Urinary bladder (tissue), 4 donors: ENCODE measurements at regions not wholly inside any gene's neighbourhood (a gene's known extent, or its start where the extent isn't known, plus 50 kb on each side); places are given as distances from the start of the nearest gene placed in this dataset. TPM values are rescaled to one million over a fixed set of nuclear protein-coding genes. Genes with fewer than 3 reads are reported as not detected.
"Not testable (repeated sequence)": the region's sequence is repeated elsewhere in the genome, so short reads cannot be mapped to it uniquely, and the experiment has no call there.

Source experiments
- DNase-seq: peaks from one replicate; pipeline ENCODE4 v3.0.0-alpha.2; 2015; ENCODE audit errors: extremely low spot score
- H3K27ac ChIP-seq: one replicate; pipeline ENCODE4 v1.5.1; 2013; ENCODE audit warnings: low read depth, mild to moderate bottlenecking, moderate library complexity
- H3K36me3 ChIP-seq: one replicate; pipeline ENCODE4 v1.6.1; 2013; ENCODE audit warnings: mild to moderate bottlenecking, moderate library complexity; ENCODE audit not compliant: insufficient read depth
- H3K4me1 ChIP-seq: one replicate; pipeline ENCODE4 v1.6.1; 2013; ENCODE audit warnings: mild to moderate bottlenecking, moderate library complexity; ENCODE audit not compliant: insufficient read depth
- H3K4me3 ChIP-seq: one replicate; pipeline ENCODE4 v1.5.1; 2013; ENCODE audit warnings: low read depth, low read length
- WGBS: extraction: QIAGEN DNeasy Blood & Tissue Kit; methylation state at CpG from one replicate; pipeline ENCODE4 v1.1.7; 2013; 5-methylcytosine and 5-hydroxymethylcytosine counted together
- small RNA-seq: library from RNA; depleted of rRNA; stranded (forward); fragments of <200 nt; gene quantifications from one replicate; pipeline ENCODE3, GENCODE V24; 2014
- donor health status: healthy with polysubstance abuse.
- donor health status: healthy.

DNA sequence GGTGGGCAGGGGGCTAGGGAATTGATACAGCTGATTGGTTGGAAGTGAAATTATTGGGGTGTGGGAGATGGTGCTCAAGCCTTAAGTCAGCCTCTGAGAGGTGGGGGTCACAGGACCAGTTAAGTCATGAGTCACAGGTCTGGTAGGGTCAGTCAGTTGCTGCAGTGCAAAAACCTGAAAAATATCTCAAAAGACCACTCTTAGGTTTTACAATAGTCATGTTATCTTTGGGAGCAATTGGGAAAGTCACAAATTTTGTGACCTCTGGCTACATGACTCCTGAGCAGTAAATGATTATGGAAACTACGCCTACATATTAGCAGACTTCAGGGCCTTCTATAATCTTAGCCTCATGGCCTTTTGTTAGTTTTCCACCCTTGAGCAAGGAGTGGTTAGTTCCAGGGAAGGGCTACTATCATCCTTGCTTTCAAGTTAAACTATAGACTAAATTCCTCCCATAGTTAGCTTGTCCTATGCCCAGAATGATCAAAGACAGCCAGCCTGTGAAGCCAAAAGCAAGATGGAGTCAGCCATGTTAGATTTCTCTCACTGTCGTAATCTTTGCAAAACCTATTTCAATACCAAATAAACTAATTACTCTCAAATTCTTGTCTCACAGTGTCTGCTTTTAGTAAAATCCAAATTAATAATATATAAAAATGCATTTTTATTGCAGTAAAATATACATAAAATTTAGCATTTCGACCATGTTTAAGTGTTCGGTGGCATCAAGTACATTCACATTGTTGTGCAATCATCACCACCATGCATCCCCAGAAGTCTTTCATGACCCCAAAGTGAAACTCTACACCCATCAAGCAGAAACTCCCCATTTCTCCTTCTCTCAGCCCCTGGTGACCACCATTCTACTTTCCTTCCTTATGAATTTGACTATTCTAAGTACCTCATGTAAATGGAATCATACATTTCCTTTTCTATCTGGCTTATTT is 60.9 kb upstream of the CD2AP start:
- 97% methylated on average over 4 of the region's 4 CpGs for whole genome bisulfite sequencing

DNA sequence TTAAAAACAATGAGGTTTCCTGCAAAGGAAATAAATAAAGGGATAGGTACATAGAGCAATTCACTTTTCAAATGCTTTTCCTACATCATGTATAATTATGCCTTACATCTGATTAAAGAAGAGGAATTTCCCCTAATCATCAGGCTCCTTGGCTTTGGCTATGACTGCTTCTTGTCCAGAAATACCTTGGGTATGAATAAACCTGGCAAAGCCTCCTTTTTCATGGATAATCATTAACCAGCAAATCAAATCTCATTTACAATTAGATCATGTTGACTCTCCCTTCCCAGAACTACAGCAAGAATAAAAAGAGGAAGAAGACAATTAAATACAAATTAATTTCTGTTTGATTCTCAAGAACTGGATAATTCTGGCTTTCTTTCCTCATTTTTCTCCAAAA is 58.0 kb upstream of the CD2AP start:
- DNase-seq = no peak
- Histone ChIP-seq H3K4me3 (no peak overlapping the region), H3K36me3 (no peaks in the 10 kb centered on the region), H3K4me1 (no peaks in the 10 kb centered on the region), H3K27ac (no peak overlapping the region)

More for the DNA sequence above, 60.9 kb upstream of the CD2AP start:
- H3K27ac ChIP-seq = no peak overlapping the region
- no peak overlapping the region for H3K4me3 ChIP-seq
- no peaks in the 10 kb centered on the region for H3K36me3 ChIP-seq
- H3K4me1 ChIP-seq = no peaks in the 10 kb centered on the region
- DNase-seq = no peak

GRCh38 chr6:47420394-47421371 is 56.9 kb upstream of the CD2AP start:
- no peaks in the 10 kb centered on the region for H3K4me1 ChIP-seq
- no peak for DNase-seq
- WGBS = 69% methylated on average over 5 of the region's 5 CpGs
- no peaks in the 10 kb centered on the region for H3K36me3 ChIP-seq
- no peak overlapping the region for H3K4me3 ChIP-seq
- H3K27ac ChIP-seq = no peak overlapping the region

- DNase-seq = no peak
- H3K27ac ChIP-seq = no peak overlapping the region
- H3K4me1 ChIP-seq = no peaks in the 10 kb centered on the region
- no peaks in the 10 kb centered on the region for H3K36me3 ChIP-seq
- no peak overlapping the region for H3K4me3 ChIP-seq
These were observed 54.5 kb upstream of the CD2AP start for GRCh38 chr6:47423079-47423478.

DNA sequence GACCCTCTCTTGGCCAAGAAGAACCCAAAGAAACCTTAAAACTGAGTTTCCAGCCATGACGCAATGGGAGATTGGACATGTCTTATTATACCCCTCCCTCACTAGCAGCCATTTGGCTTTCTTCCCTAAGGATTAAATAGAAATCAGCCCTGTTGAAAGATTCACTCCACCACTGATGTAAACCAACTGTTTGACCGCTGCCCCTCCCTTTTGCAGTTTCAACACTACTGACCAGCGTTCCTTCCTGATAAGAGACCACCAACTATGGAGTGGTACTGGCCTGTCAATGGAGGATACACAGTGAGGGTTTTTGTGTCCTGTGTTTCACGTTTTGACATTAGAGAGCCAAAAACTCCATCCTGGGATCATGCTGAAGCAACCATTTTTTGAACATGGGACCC is 53.2 kb upstream of the CD2AP start:
- Histone ChIP-seq H3K27ac (no peak overlapping the region), H3K4me3 (no peak overlapping the region), H3K36me3 (no peaks in the 10 kb centered on the region), H3K4me1 (no peaks in the 10 kb centered on the region)
- DNase-seq = no peak
- 32% methylated on average over 4 of the region's 4 CpGs for WGBS

DNA sequence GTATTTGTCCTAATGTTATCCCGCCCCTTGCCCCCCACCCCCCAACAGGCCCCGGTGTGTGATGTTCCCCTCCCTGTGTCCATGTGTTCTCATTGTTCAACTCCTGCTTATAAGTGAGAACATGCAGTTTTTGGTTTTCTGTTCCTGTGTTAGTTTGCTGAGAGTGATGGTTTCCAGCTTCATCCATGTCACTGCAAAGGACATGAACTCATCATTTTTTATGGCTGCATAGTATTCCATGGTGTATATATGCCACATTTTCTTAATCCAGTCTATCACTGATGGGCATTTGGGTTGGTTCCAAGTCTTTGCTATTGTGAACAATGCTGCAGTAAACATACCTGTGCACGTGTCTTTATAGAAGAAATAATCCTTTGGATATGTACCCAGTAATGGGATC is 51.9 kb upstream of the CD2AP start:
- H3K27ac ChIP-seq, H3K4me3 ChIP-seq, H3K36me3 ChIP-seq, DNase-seq, H3K4me1 ChIP-seq: not testable (repeated sequence)
- 96% methylated on average over 3 of the region's 3 CpGs for WGBS

DNA sequence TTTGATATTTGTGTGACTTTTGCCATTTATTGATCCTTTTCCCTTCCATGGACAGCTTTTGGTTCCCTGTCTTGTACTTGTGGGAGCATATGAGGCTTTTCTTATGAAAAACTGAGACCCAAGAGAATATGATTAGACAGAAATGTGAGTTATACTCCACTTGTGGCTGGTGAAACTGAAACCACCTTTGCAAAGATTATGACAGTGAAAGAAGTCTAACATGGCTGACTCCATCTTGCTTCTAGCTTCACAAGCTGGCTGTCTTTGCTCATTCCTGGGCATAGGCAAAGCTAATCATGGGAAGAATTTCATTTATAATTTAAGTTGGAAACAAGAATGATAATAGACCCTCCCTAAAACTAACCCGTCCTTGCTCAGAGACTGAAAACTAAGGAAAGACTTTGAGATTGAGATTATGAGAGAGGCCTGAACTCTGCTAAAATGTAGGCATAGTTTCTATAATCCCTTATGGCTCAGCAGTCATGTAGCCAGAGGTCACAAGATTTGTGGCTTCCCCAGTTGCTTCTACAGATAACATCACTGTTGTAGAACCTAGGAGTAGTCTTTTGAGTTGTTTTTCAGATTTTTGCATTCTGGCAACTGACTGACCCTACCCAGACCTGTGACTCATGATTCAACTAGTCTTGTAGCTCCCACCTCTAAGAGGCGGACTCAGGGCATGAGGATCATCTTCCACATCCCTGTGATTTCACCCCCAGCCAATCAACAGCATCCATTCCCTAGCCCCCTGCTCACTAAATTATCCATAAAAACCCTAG is 50.9 kb upstream of the CD2AP start:
- no peak overlapping the region for H3K27ac ChIP-seq

GRCh38 chr6:47427680-47428079 is 49.9 kb upstream of the CD2AP start:
- no peak for DNase-seq
- H3K4me1 ChIP-seq = no peaks in the 10 kb centered on the region
- no peak overlapping the region for H3K4me3 ChIP-seq
- H3K27ac ChIP-seq = no peak overlapping the region
- no peaks in the 10 kb centered on the region for H3K36me3 ChIP-seq

More for the DNA sequence above, 50.9 kb upstream of the CD2AP start:
- Histone ChIP-seq H3K4me1 (no peaks in the 10 kb centered on the region), H3K4me3 (no peak overlapping the region), H3K36me3 (no peaks in the 10 kb centered on the region)
- no peak for DNase-seq
- WGBS = 95% methylated on average over 2 of the region's 2 CpGs

Small RNA genes in the stretch of these regions (small RNA-seq; reads per million reads assigned to genes)
- gene B3GNTL1P2 = not detected
